GM06990 (cell line): ENCODE measurements at regions not wholly inside any gene's neighbourhood (a gene's known extent, or its start where the extent isn't known, plus 50 kb on each side); places are given as distances from the start of the nearest gene placed in this dataset.
"Not testable (repeated sequence)": the region's sequence is repeated elsewhere in the genome, so short reads cannot be mapped to it uniquely, and the experiment has no call there.

Experiments used
- DNase-seq: peaks from one replicate; pipeline ENCODE4 v3.0.0-alpha.2; 2011; ENCODE audit not compliant: insufficient read length; ENCODE audit errors: extremely low read depth
- H3K27me3 ChIP-seq: replicated peaks from 2 replicates; pipeline ENCODE4 v1.6.0; 2011; ENCODE audit warnings: low read length; ENCODE audit not compliant: control insufficient read depth, insufficient read depth
- H3K36me3 ChIP-seq: 2 replicates; pipeline ENCODE4 v1.5.1; 2011; ENCODE audit warnings: low read length; ENCODE audit not compliant: control insufficient read depth, insufficient read depth
- H3K4me3 ChIP-seq: replicated peaks from 2 replicates; pipeline ENCODE4 v1.5.1; 2011; ENCODE audit warnings: low read depth, mild to moderate bottlenecking, control low read depth, low read length
- TF ChIP-seq, protein P1 (sequence below): IDR thresholded peaks from 2 replicates; pipeline ENCODE4 v1.5.1; 2011; ENCODE audit warnings: low read length, control low read depth, mild to moderate bottlenecking, inconsistent platforms; ENCODE audit not compliant: insufficient read depth, poor library complexity, severe bottlenecking

DNA sequence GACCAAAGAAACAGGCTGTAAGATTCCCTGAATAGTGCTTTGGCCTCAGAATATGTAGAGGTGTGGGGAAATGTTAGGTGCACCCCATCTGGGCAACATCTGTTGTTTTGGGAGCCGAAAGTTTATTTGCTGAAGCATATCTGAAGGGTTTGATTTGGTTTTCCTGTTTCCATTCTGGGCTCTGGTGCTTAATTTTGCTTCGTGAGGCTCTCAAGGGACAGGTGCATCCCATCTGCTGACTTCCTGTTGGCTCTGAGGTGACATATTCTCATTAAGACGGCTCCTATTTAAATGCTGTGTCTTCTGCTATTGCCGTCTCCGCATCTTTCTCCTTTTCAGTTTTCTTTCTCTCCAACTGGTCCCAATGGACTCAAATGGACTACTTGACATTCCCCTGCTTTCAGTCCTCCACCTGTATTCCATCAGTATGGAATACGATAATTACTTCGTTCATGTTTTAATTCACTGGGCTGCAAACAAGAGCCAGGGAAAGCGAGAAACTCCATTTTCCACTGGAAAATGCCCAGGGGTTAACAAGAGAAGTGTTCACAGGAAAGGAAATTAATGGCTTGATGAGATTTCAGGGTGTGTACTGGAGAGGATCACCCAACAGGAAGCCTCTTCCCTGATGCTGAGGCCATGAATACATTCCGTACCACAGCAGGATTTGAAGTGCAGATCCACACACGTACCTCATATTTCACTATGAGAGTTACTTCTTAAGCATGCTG, 104.0 kb downstream of the MTX3 start:
- DNase-seq: no peak
- no peaks in the 10 kb centered on the region for H3K36me3 ChIP-seq
- no peak overlapping the region for H3K4me3 ChIP-seq
- TF ChIP-seq, protein P1, sequence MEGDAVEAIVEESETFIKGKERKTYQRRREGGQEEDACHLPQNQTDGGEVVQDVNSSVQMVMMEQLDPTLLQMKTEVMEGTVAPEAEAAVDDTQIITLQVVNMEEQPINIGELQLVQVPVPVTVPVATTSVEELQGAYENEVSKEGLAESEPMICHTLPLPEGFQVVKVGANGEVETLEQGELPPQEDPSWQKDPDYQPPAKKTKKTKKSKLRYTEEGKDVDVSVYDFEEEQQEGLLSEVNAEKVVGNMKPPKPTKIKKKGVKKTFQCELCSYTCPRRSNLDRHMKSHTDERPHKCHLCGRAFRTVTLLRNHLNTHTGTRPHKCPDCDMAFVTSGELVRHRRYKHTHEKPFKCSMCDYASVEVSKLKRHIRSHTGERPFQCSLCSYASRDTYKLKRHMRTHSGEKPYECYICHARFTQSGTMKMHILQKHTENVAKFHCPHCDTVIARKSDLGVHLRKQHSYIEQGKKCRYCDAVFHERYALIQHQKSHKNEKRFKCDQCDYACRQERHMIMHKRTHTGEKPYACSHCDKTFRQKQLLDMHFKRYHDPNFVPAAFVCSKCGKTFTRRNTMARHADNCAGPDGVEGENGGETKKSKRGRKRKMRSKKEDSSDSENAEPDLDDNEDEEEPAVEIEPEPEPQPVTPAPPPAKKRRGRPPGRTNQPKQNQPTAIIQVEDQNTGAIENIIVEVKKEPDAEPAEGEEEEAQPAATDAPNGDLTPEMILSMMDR: no peak
- no peaks in the 10 kb centered on the region; the same call in 1 of the 2 replicates for H3K27me3 ChIP-seq

DNA sequence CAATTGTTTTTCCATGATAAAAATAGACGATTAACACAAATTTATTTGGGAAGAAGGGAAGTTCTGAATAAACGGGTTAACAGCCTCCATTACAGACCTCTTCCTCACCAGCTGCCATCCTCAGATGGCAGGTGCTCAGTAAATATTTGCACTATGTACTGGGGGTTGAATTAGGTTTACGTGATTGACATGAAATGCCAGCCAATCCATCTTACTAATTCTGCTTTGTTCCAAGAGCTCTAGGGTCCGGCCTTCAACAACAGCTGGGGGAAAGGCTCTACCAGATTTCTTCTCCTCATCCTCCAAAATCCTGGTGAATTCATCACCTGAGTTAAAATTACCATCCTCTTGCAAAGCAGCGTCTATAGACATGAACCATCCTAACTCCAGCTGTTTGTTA, 104.6 kb downstream of the MTX3 start:
- DNase-seq: no peak
- no peaks in the 10 kb centered on the region; the same call in 1 of the 2 replicates for H3K27me3 ChIP-seq
- H3K4me3 ChIP-seq: no peak overlapping the region
- H3K36me3 ChIP-seq: no peaks in the 10 kb centered on the region
- TF ChIP-seq, protein P1: no peak

DNA sequence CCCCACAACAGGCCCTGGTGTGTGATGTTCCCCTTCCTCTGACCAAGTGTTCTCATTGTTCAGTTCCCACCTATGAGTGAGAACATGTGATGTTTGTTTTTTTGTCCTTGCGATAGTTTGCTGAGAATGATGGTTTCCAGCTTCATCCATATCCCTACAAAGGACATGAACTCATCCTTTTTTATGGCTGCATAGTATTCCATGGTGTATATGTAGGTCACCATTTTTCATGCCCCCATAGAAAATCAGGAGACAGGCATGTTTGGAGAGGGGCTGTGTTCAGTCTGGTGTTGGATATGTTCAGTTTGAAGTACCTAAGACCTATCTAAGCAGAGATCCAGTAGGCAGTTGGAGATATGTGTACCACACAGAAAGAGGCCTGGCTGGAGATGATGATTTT, 111.2 kb downstream of the MTX3 start:
- DNase-seq, H3K27me3 ChIP-seq, H3K36me3 ChIP-seq, H3K4me3 ChIP-seq: not testable (repeated sequence)

DNA sequence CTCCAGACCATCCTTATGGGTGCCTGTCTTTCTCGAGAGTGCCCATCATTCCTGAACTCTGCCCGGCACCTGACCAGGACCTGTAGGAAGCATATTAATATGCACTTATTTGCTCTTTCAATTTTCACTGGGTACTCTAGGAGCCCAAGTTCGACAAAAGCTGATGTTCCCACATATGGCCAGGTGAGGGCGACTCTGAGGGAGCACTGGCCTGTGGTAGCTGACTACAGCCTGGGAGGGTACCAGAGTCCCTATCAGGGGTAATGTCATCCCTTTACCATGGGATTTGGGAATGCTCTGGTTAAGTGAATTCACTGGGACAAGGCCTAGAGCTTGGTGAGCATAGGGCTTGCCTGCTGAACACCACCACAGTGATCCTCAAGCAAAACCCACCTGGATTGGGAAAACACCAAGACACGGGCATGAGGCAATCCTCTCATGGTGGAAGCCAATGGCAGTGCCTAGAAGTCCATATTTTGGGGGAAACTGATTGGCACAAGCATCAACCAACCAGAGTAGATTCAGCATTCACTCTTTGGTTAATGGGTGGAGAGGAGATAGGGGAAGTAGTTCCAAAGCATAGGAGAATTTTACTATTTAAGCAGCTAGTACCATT, 112.2 kb downstream of the MTX3 start:
- no peak for DNase-seq
- Histone ChIP-seq H3K27me3 (no peaks in the 10 kb centered on the region), H3K36me3 (no peaks in the 10 kb centered on the region), H3K4me3 (no peak overlapping the region)
- TF ChIP-seq, protein P1: peak; percentile 65

DNA sequence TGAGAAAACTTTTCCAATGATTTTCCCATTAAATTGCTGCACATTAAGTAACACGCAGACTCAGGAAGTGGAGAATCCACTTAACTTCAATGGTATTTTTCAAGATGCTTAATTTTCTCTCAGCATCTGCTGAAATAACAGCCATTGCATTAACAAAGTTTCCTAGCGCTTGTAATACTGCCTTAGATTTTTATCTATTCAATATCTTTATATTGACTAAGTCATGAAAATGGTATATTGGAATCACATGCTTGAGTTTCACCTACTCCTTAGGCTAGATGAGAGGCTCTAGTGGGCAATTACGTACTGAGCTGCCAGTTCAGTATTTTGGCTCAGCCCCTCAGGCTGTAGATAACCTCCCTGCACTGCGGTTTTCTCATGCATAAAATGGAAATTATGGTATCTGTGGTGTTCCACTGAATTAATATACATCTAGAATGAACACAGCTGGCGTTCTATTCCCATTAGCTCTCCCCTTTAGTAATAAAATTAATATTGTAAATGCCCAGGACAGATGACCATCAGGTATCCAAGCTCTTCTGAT, 112.9 kb downstream of the MTX3 start:
- TF ChIP-seq, protein P1: no peak
- no peak for DNase-seq
- Histone ChIP-seq H3K4me3 (no peak overlapping the region), H3K36me3 (no peaks in the 10 kb centered on the region), H3K27me3 (no peaks in the 10 kb centered on the region)

DNA sequence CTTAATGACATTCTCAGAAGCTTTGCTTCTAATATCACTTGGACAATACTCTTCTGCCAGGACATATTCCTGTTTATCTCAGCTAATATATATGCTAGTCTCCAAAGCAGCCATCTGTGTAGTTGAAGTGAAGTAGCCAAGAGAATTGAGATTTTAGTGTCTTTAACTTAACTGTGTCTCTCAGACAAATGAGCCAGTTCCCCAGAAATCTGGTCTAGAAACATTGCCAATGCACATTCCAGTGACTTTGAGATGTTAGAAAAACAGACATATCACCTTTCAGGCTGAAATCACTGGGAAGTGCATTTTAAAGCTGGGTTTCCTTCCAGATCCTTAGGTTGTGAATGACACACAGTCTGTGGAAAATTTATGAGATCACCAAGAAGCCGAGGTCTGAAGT, 114.6 kb downstream of the MTX3 start:
- H3K4me3 ChIP-seq: no peak overlapping the region
- TF ChIP-seq, protein P1: no peak
- H3K27me3 ChIP-seq: no peaks in the 10 kb centered on the region; the same call in 1 of the 2 replicates
- DNase-seq: no peak
- H3K36me3 ChIP-seq: no peaks in the 10 kb centered on the region
